Muscle of back (tissue), 3 donors: ENCODE measurements at regions not wholly inside any gene's neighbourhood (a gene's known extent, or its start where the extent isn't known, plus 50 kb on each side); places are given as distances from the start of the nearest gene placed in this dataset.

Source experiments
- DNase-seq, 3 donors: peaks; one replicate each; pipeline versions ENCODE4 v3.0.0 to v3.0.0-alpha.2; 2013

- no peak for DNase-seq
Observed at GRCh38 chr22:49081261-49081666, 746.4 kb downstream of the BRD1 start.

GRCh38 chr22:49080631-49081030 is 747.0 kb downstream of the BRD1 start:
- DNase-seq: no peak

- no peak for DNase-seq
Observed at GRCh38 chr22:49079743-49080500, 747.8 kb downstream of the BRD1 start.

GRCh38 chr22:49079027-49079725 is 748.5 kb downstream of the BRD1 start:
- DNase-seq: no peak

- DNase-seq: no peak
Observed at GRCh38 chr22:49078076-49078710, 749.5 kb downstream of the BRD1 start.

- no peak for DNase-seq
Observed at GRCh38 chr22:49077586-49077985, 750.1 kb downstream of the BRD1 start.

- no peak for DNase-seq
Observed at GRCh38 chr22:49077036-49077393, 750.7 kb downstream of the BRD1 start.

GRCh38 chr22:49076300-49077035 is 751.2 kb downstream of the BRD1 start:
- no peak for DNase-seq

- DNase-seq: no peak
Observed at GRCh38 chr22:49075150-49075549, 752.5 kb downstream of the BRD1 start.

GRCh38 chr22:49073873-49074417 is 753.7 kb downstream of the BRD1 start:
- DNase-seq: no peak

GRCh38 chr22:49072996-49073645 is 754.6 kb downstream of the BRD1 start:
- no peak for DNase-seq

GRCh38 chr22:49070501-49070900 is 757.2 kb downstream of the BRD1 start:
- no peak for DNase-seq

GRCh38 chr22:49068861-49069500 is 758.7 kb downstream of the BRD1 start:
- no peak for DNase-seq

- DNase-seq: no peak
Observed at GRCh38 chr22:49067504-49067903, 760.2 kb downstream of the BRD1 start.

GRCh38 chr22:49066619-49067018 is 761.1 kb downstream of the BRD1 start:
- peak in 1 of 3 donors; percentile 39 for DNase-seq

- no peak for DNase-seq
Observed at GRCh38 chr22:49064836-49065235, 762.8 kb downstream of the BRD1 start.

- no peak for DNase-seq
Observed at GRCh38 chr22:49063545-49063890, 764.2 kb downstream of the BRD1 start.

- peak in 1 of 3 donors; percentile 17 for DNase-seq
Observed at GRCh38 chr22:49062802-49063544, 764.7 kb downstream of the BRD1 start.

- DNase-seq: no peak
Observed at GRCh38 chr22:49062155-49062801, 765.4 kb downstream of the BRD1 start.

GRCh38 chr22:49057910-49058309 is 769.8 kb downstream of the BRD1 start:
- no peak for DNase-seq
